ENCODE measurements at regions not wholly inside any gene's neighbourhood (a gene's known extent, or its start where the extent isn't known, plus 50 kb on each side); places are given as distances from the start of the nearest gene placed in this dataset.

DNA sequence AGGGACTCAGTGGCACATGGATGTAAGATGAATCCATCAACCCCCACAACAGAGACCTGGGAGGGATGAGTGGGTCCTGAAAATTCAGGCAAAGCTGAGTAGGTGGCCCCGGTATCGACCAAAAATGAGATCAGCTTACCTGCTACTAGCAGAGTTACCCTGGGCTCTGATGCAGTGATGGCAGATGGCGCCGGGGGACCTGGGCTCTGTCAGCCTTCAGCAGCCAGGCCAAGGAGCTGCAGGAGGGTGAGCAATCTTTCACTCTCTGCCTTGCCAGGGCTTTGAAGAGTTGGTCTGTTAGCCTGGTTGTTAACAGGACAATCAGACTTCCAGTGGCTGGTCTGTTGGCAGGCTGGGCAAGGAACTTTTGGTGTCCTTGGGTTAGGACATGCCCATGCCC is 1054.8 kb downstream of the SI start:
- TF ChIP-seq CREB1 (IDR thresholded peaks at IDR 0.05; ENCODE audit: low read depth) = no peak
- TF ChIP-seq EP300 (IDR thresholded peaks at IDR 0.05; ENCODE audit: borderline replicate concordance) = no peak
- TF ChIP-seq, protein P1, sequence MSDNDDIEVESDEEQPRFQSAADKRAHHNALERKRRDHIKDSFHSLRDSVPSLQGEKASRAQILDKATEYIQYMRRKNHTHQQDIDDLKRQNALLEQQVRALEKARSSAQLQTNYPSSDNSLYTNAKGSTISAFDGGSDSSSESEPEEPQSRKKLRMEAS (IDR thresholded peaks at IDR 0.05) = no peak
- TF ChIP-seq, protein P2, sequence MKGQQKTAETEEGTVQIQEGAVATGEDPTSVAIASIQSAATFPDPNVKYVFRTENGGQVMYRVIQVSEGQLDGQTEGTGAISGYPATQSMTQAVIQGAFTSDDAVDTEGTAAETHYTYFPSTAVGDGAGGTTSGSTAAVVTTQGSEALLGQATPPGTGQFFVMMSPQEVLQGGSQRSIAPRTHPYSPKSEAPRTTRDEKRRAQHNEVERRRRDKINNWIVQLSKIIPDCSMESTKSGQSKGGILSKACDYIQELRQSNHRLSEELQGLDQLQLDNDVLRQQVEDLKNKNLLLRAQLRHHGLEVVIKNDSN (IDR thresholded peaks at IDR 0.05) = no peak
- no peak for TF ChIP-seq FOXM1 (IDR thresholded peaks at IDR 0.05; ENCODE audit: borderline replicate concordance, low read depth)
- TF ChIP-seq, protein P3, sequence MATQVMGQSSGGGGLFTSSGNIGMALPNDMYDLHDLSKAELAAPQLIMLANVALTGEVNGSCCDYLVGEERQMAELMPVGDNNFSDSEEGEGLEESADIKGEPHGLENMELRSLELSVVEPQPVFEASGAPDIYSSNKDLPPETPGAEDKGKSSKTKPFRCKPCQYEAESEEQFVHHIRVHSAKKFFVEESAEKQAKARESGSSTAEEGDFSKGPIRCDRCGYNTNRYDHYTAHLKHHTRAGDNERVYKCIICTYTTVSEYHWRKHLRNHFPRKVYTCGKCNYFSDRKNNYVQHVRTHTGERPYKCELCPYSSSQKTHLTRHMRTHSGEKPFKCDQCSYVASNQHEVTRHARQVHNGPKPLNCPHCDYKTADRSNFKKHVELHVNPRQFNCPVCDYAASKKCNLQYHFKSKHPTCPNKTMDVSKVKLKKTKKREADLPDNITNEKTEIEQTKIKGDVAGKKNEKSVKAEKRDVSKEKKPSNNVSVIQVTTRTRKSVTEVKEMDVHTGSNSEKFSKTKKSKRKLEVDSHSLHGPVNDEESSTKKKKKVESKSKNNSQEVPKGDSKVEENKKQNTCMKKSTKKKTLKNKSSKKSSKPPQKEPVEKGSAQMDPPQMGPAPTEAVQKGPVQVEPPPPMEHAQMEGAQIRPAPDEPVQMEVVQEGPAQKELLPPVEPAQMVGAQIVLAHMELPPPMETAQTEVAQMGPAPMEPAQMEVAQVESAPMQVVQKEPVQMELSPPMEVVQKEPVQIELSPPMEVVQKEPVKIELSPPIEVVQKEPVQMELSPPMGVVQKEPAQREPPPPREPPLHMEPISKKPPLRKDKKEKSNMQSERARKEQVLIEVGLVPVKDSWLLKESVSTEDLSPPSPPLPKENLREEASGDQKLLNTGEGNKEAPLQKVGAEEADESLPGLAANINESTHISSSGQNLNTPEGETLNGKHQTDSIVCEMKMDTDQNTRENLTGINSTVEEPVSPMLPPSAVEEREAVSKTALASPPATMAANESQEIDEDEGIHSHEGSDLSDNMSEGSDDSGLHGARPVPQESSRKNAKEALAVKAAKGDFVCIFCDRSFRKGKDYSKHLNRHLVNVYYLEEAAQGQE (IDR thresholded peaks at IDR 0.05; ENCODE audit: low read depth) = no peak
- no peak for TF ChIP-seq TEAD4 (IDR thresholded peaks at IDR 0.05)
- no peak for TF ChIP-seq TAF1 (IDR thresholded peaks at IDR 0.05; ENCODE audit: low read depth)
- TF ChIP-seq NFIC (IDR thresholded peaks at IDR 0.05) = no peak
- TF ChIP-seq EGR1 (IDR thresholded peaks at IDR 0.05) = no peak
- no peak for TF ChIP-seq CEBPB (IDR thresholded peaks at IDR 0.05)
- no peak for TF ChIP-seq RAD21 (IDR thresholded peaks at IDR 0.05; ENCODE audit: low read depth)

DNA sequence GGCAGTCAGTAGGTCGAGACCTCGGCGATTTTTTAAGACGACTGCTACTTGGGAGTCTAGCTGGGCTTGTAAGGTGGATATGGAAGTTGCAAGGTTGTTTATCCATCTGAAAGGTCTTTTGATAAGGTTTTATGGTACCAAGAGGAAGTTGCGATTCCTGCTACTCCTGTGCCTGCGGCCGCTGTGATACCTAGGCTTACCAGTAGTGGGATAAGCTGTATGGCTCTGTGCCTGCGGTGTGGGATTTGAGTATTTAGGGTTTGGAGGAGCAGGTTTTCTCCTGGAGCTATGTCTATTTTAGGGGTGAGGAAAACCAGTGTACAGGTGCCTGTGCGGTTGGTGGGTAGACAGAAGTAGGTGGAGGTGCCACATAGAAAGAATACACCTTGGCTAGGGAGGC is 1059.8 kb downstream of the SI start:
- TF ChIP-seq NFIC (IDR thresholded peaks at IDR 0.05) = no peak

DNA sequence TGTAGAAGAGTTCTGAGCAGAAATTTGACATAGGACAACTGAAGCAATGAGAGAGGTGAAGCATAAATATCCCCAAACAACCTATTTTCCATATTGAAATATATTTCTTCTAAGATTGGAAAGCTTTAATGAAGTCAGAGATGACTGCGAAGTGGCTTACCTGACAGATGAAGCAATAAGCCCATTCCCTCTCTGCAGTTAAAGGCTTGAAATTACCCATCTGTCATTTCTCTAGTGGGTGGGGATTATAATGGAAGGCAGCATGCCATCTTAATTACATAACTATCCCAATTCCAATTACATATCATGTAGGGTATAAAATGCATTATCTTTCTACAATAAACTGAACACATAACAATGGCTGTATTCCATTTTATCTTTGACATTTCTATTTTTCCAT is 1070.5 kb downstream of the SI start:
- TF ChIP-seq CEBPB (IDR thresholded peaks at IDR 0.05) (no peak), ZBTB7A (IDR thresholded peaks at IDR 0.05; ENCODE audit: low read depth) (no peak), RAD21 (IDR thresholded peaks at IDR 0.05; ENCODE audit: low read depth) (no peak), NFIC (IDR thresholded peaks at IDR 0.05) (no peak), CREB1 (IDR thresholded peaks at IDR 0.05; ENCODE audit: low read depth) (no peak), TCF12 (IDR thresholded peaks at IDR 0.05; ENCODE audit: low read depth) (no peak), EGR1 (IDR thresholded peaks at IDR 0.05) (no peak), TAF1 (IDR thresholded peaks at IDR 0.05; ENCODE audit: low read depth) (no peak), EP300 (IDR thresholded peaks at IDR 0.05; ENCODE audit: borderline replicate concordance) (no peak), TEAD4 (IDR thresholded peaks at IDR 0.05) (no peak), YY1 (IDR thresholded peaks at IDR 0.05; ENCODE audit: low read depth) (no peak)
- TF ChIP-seq, protein P2 (IDR thresholded peaks at IDR 0.05) = no peak
- TF ChIP-seq, protein P3 (IDR thresholded peaks at IDR 0.05; ENCODE audit: low read depth) = no peak

DNA sequence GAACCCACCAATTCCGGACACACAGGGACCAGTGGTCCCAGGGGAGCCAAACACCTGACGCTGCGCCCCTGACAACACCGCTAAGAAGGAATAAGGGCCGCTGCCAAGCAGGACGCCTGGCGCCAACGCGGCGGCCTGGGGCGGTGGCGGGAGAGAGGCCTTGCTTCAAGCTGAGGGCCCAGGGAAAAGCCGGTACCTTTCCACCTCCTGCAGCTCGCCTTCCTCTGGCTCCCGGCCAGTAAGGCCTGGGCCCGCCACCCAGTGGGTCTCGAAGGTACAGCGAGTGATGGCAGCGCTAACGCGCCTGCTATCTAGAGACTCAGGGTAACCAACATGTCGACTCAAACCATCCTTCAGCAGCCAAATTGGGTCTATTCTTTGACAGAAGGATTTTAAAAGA is 1074.1 kb downstream of the SI start:
- TF ChIP-seq ZBTB7A (IDR thresholded peaks at IDR 0.05; ENCODE audit: low read depth) (no peak), CREB1 (IDR thresholded peaks at IDR 0.05; ENCODE audit: low read depth) (no peak), TEAD4 (IDR thresholded peaks at IDR 0.05) (no peak), CEBPB (IDR thresholded peaks at IDR 0.05) (no peak), EGR1 (IDR thresholded peaks at IDR 0.05) (no peak), FOXM1 (IDR thresholded peaks at IDR 0.05; ENCODE audit: borderline replicate concordance, low read depth) (no peak)
- TF ChIP-seq, protein P1 (IDR thresholded peaks at IDR 0.05) = no peak
- TF ChIP-seq, protein P3 (IDR thresholded peaks at IDR 0.05; ENCODE audit: low read depth) = no peak

DNA sequence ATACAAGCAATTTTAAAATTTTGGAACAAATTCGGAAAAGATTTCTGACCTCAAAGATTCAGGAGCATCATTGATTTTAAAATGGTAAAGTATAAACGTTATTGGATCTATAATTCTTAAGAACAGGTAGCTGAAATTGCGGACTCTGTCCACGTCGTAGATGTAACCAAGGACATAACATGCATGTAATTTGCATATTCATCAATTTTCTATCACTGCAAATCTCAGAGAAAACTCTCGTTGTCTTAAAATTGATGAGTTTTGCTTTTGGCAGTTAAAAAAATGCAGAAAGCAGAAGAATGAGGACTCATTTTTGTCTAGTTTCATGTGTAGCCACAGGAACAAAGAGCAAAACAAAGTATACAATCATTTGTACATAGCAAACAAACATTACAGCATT is 1094.4 kb downstream of the SI start:
- TF ChIP-seq RAD21 (IDR thresholded peaks at IDR 0.05; ENCODE audit: low read depth) = no peak
- no peak for TF ChIP-seq EGR1 (IDR thresholded peaks at IDR 0.05)
- TF ChIP-seq CEBPB (IDR thresholded peaks at IDR 0.05) = no peak
- no peak for TF ChIP-seq TAF1 (IDR thresholded peaks at IDR 0.05; ENCODE audit: low read depth)
- no peak for TF ChIP-seq NFIC (IDR thresholded peaks at IDR 0.05)
- TF ChIP-seq, protein P1 (IDR thresholded peaks at IDR 0.05) = no peak
- TF ChIP-seq, protein P3 (IDR thresholded peaks at IDR 0.05; ENCODE audit: low read depth) = no peak
- TF ChIP-seq CREB1 (IDR thresholded peaks at IDR 0.05; ENCODE audit: low read depth) = no peak
- no peak for TF ChIP-seq FOXM1 (IDR thresholded peaks at IDR 0.05; ENCODE audit: borderline replicate concordance, low read depth)
- no peak for TF ChIP-seq TCF12 (IDR thresholded peaks at IDR 0.05; ENCODE audit: low read depth)
- no peak for TF ChIP-seq ZBTB7A (IDR thresholded peaks at IDR 0.05; ENCODE audit: low read depth)
- TF ChIP-seq, protein P2 (IDR thresholded peaks at IDR 0.05) = no peak
- TF ChIP-seq EP300 (IDR thresholded peaks at IDR 0.05; ENCODE audit: borderline replicate concordance) = no peak
- TF ChIP-seq TEAD4 (IDR thresholded peaks at IDR 0.05) = no peak
- no peak for TF ChIP-seq YY1 (IDR thresholded peaks at IDR 0.05; ENCODE audit: low read depth)
